SH-SY5Y (cell line): ENCODE measurements at regions not wholly inside any gene's neighbourhood (a gene's known extent, or its start where the extent isn't known, plus 50 kb on each side); places are given as distances from the start of the nearest gene placed in this dataset.

ENCODE experiments used
- GATA2 ChIP-seq: IDR thresholded peaks from 2 replicates; pipeline ENCODE4 v1.6.1; 2011; ENCODE audit warnings: mild to moderate bottlenecking, low read depth, low read length
- GATA3 ChIP-seq: IDR thresholded peaks from 2 replicates; pipeline ENCODE4 v1.6.1; 2011; ENCODE audit warnings: low read depth, mild to moderate bottlenecking, low read length, moderate library complexity

DNA sequence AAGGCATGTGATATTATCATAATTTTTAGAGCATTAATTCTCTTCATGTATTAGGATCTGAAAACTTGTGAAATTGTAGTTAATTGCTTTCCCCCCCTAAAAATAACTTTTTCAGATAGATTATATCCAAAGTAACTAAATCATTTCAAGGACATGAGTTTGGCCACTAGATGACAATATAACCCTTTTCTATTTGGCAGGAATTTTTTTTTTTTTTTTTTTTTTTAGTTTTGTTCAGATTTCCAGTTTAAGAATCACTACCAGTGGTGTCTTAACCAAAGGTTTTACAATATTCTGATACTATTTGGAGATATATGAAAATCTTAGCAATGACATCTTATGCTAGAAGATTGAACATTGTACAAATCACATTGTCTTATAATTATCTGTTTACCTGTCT lies 370.8 kb downstream of the AMY1C start:
- TF ChIP-seq GATA2 (no peak), GATA3 (no peak)
